ENCODE measurements at regions not wholly inside any gene's neighbourhood (a gene's known extent, or its start where the extent isn't known, plus 50 kb on each side); places are given as distances from the start of the nearest gene placed in this dataset.

GRCh38 chr20:11128220-11128718, 454.5 kb upstream of the JAG1 start:
- TF ChIP-seq CTCF (IDR thresholded peaks at IDR 0.05; ENCODE audit: low read length): no peak
- TF ChIP-seq EZH2 (optimal IDR thresholded peaks at IDR 0.05; ENCODE audit: low read depth, low read length): no peak
- TF ChIP-seq EZH2phosphoT487 (IDR thresholded peaks at IDR 0.05; ENCODE audit: low read length): no peak
